SU-DHL-6 (cell line): ENCODE measurements at regions not wholly inside any gene's neighbourhood (a gene's known extent, or its start where the extent isn't known, plus 50 kb on each side); places are given as distances from the start of the nearest gene placed in this dataset.
"Not testable (repeated sequence)": the region's sequence is repeated elsewhere in the genome, so short reads cannot be mapped to it uniquely, and the experiment has no call there.

Experiments
- H2AFZ ChIP-seq: fragments of 200-600 bp; sonication (generic); 2 replicates; pipeline ENCODE4 v1.6.1; 2014; ENCODE audit warnings: low read depth, mild to moderate bottlenecking, moderate library complexity, mixed read lengths, antibody characterized with exemption, low read length; ENCODE audit not compliant: severe bottlenecking
- H3F3A ChIP-seq: fragments of 200-600 bp; shearing (Covaris generic); 2 replicates; pipeline ENCODE4 v1.6.0; 2016; ENCODE audit warnings: antibody characterized with exemption, mild to moderate bottlenecking; ENCODE audit not compliant: insufficient read depth
- H3K27ac ChIP-seq: fragments of 200-600 bp; sonication (generic); 2 replicates; pipeline ENCODE4 v1.5.1; 2016; ENCODE audit warnings: low read depth, mild to moderate bottlenecking, low read length, moderate library complexity, mixed read lengths
- H3K27me3 ChIP-seq: fragments of 200-600 bp; sonication (generic), shearing (Covaris generic); 2 replicates; pipeline ENCODE4 v1.6.0; 2014; ENCODE audit warnings: mild to moderate bottlenecking, low read length
- H3K36me3 ChIP-seq: fragments of 200-600 bp; sonication (generic); 2 replicates; pipeline ENCODE4 v1.6.1; 2014; ENCODE audit warnings: mild to moderate bottlenecking, low read length, mixed read lengths
- H3K4me2 ChIP-seq: fragments of 300-600, 200-600 bp; shearing (Covaris generic), sonication (generic); 2 replicates; pipeline ENCODE4 v1.6.0; 2014; ENCODE audit warnings: low read length, low read depth, mild to moderate bottlenecking; ENCODE audit not compliant: poor library complexity, severe bottlenecking
- H3K4me3 ChIP-seq: fragments of 200-600 bp; sonication (generic); 2 replicates; pipeline ENCODE4 v1.5.1; 2014; ENCODE audit warnings: antibody characterized with exemption, low read length, mild to moderate bottlenecking, mixed read lengths; ENCODE audit not compliant: insufficient read depth, poor library complexity, severe bottlenecking
- H3K79me2 ChIP-seq: fragments of 200-600 bp; sonication (generic); 2 replicates; pipeline ENCODE4 v1.6.1; 2014; ENCODE audit warnings: mild to moderate bottlenecking, low read length, moderate library complexity; ENCODE audit not compliant: insufficient read depth
- H3K9ac ChIP-seq: fragments of 200-600 bp; sonication (generic); 2 replicates; pipeline ENCODE4 v1.7.0; 2014; ENCODE audit warnings: mild to moderate bottlenecking, low read length
- H3K9me2 ChIP-seq: fragments of 200-600 bp; sonication (generic); replicated peaks from 2 replicates; pipeline ENCODE4 v1.6.1; 2014; ENCODE audit warnings: low read length; ENCODE audit not compliant: insufficient read depth
- H3K9me3 ChIP-seq: fragments of 200-600 bp; sonication (generic); 2 replicates; pipeline ENCODE4 v1.6.1; 2014; ENCODE audit warnings: low read length, mixed read lengths; ENCODE audit not compliant: insufficient read depth
- H4K20me1 ChIP-seq: fragments of 200-600 bp; sonication (generic); 2 replicates; pipeline ENCODE4 v1.6.1; 2014; ENCODE audit warnings: low read depth, mild to moderate bottlenecking, antibody characterized with exemption, low read length, moderate library complexity, mixed read lengths
- EZH2phosphoT487 ChIP-seq: fragments of 200-600 bp; sonication (generic), shearing (Covaris generic); conservative IDR thresholded peaks from 2 replicates; pipeline ENCODE4 v1.6.1; 2018; ENCODE audit warnings: mild to moderate bottlenecking, antibody characterized with exemption, low read length, moderate library complexity, mixed read lengths
- TF ChIP-seq, protein P1 (sequence below): fragments of 200-600 bp; sonication (generic); IDR thresholded peaks from one replicate; pipeline ENCODE4 v1.5.1; 2017; ENCODE audit warnings: antibody characterized with exemption, mild to moderate bottlenecking, low read length, moderate library complexity; ENCODE audit not compliant: insufficient read depth, poor library complexity, severe bottlenecking

DNA sequence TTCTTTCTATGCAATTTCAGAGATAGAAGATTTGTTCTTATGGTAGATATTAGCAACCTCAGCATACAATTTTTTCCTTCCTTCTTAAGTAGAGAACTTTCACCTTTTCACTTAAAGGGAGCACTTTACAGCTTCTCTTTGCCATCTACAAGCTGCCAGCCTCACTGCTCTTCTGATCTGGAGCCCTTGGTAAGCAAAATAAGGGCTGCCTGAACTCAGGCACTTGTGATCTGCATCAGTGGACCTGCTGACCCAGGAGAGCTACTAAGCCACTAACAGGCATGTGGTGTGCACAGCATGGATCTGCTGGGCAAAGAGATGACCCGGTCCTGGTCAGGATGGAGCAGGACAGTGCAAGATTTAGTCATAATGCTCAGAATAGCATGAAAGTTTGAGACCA, 80.8 kb upstream of the SNTG2 start:
- H3K27ac ChIP-seq = no peak overlapping the region
- H3K9me3 ChIP-seq = no peaks in the 10 kb centered on the region
- H2AFZ ChIP-seq = no peak overlapping the region
- H4K20me1 ChIP-seq = no peaks in the 10 kb centered on the region
- H3K9me2 ChIP-seq = no peaks in the 10 kb centered on the region
- H3K36me3 ChIP-seq = no peaks in the 10 kb centered on the region
- no peaks in the 10 kb centered on the region for H3K27me3 ChIP-seq
- no peak overlapping the region for H3K4me3 ChIP-seq
- no peaks in the 10 kb centered on the region for H3F3A ChIP-seq
- TF ChIP-seq, protein P1, sequence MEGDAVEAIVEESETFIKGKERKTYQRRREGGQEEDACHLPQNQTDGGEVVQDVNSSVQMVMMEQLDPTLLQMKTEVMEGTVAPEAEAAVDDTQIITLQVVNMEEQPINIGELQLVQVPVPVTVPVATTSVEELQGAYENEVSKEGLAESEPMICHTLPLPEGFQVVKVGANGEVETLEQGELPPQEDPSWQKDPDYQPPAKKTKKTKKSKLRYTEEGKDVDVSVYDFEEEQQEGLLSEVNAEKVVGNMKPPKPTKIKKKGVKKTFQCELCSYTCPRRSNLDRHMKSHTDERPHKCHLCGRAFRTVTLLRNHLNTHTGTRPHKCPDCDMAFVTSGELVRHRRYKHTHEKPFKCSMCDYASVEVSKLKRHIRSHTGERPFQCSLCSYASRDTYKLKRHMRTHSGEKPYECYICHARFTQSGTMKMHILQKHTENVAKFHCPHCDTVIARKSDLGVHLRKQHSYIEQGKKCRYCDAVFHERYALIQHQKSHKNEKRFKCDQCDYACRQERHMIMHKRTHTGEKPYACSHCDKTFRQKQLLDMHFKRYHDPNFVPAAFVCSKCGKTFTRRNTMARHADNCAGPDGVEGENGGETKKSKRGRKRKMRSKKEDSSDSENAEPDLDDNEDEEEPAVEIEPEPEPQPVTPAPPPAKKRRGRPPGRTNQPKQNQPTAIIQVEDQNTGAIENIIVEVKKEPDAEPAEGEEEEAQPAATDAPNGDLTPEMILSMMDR = no peak
- no peak for TF ChIP-seq EZH2phosphoT487
- H3K9ac ChIP-seq = no peak overlapping the region
- no peaks in the 10 kb centered on the region for H3K79me2 ChIP-seq
- H3K4me2 ChIP-seq = no peak overlapping the region

DNA sequence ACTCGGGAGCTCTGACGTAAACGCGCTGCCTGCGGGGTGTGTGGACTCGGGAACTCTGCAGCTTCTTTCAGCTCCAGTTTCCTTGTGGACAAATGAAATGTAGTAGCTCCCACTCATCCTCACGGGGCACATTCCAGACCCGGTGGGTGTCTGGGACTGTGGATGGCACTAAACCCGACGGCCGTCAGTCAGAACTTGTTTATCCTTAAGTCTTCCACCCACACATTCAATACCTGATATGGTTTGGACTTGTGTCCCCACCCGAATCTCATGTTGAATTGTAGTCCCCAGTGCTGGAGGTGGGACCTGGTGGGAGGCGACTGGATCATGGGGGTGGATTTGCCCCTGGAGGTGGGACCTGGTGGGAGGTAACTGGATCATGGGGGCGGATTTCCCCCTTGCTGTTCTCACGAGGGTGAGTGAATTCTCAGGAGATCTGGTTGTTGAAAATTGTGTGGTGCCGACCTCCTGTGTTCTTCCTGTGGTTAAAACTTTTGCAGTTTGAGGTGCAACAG, 81.2 kb upstream of the SNTG2 start:
- Histone ChIP-seq H3K9ac (no peak overlapping the region), H2AFZ (no peak overlapping the region), H3K4me2 (no peak overlapping the region)

DNA sequence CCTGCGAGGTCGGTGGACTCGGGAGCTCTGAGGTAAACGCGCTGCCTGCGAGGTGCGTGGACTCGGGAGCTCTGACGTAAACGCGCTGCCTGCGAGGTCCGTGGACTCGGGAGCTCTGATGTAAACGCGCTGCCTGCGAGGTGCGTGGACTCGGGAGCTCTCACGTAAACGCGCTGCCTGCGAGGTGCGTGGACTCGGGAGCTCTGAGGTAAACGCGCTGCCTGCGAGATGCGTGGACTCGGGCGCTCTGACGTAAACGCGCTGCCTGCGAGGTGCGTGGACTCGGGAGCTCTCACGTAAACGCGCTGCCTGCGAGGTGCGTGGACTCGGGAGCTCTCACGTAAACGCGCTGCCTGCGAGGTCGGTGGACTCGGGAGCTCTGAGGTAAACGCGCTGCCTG, 81.8 kb upstream of the SNTG2 start:
- H3K9me3 ChIP-seq, H2AFZ ChIP-seq, H3F3A ChIP-seq, H3K9me2 ChIP-seq, H3K9ac ChIP-seq, H3K27me3 ChIP-seq, H3K79me2 ChIP-seq, H3K36me3 ChIP-seq, H4K20me1 ChIP-seq, H3K4me2 ChIP-seq, H3K4me3 ChIP-seq, H3K27ac ChIP-seq: not testable (repeated sequence)

More for the DNA sequence above, 81.2 kb upstream of the SNTG2 start:
- Histone ChIP-seq H3K36me3 (no peaks in the 10 kb centered on the region), H3K4me3 (no peak overlapping the region), H3K9me3 (no peaks in the 10 kb centered on the region), H3K79me2 (no peaks in the 10 kb centered on the region), H3K9me2 (no peaks in the 10 kb centered on the region), H4K20me1 (no peaks in the 10 kb centered on the region), H3F3A (no peaks in the 10 kb centered on the region), H3K27me3 (no peaks in the 10 kb centered on the region), H3K27ac (no peak overlapping the region)
- TF ChIP-seq EZH2phosphoT487 = no peak
- TF ChIP-seq, protein P1 = no peak

DNA sequence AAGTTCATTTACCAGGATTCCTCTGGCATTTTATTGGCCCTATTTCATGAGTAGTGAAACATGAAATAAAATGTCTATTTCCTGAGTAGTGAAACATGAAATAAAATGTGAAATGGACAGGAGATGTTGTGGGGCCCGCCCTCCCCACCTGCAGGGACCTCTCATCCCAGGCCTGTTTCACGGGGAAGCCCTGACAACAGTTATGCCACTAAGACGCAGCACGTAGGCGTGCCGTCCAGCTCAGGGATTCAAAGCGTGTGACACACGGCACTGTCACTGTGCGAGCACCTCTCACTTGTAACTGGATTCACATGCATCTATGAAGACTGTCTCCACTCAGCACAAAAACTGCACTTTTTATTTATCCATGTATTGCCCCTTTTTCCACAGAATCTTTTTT, 83.4 kb upstream of the SNTG2 start:
- TF ChIP-seq, protein P1 = no peak
- TF ChIP-seq EZH2phosphoT487 = no peak
- no peaks in the 10 kb centered on the region for H3K36me3 ChIP-seq
- no peak overlapping the region for H2AFZ ChIP-seq
- no peaks in the 10 kb centered on the region for H3F3A ChIP-seq
- no peaks in the 10 kb centered on the region for H4K20me1 ChIP-seq
- no peaks in the 10 kb centered on the region for H3K9me3 ChIP-seq
- no peaks in the 10 kb centered on the region for H3K79me2 ChIP-seq
- H3K27me3 ChIP-seq = no peaks in the 10 kb centered on the region
- no peak overlapping the region for H3K27ac ChIP-seq
- H3K9ac ChIP-seq = no peak overlapping the region
- no peak overlapping the region for H3K4me3 ChIP-seq
- no peaks in the 10 kb centered on the region for H3K9me2 ChIP-seq
- H3K4me2 ChIP-seq = no peak overlapping the region
